DOHH2 (cell line): ENCODE measurements at regions not wholly inside any gene's neighbourhood (a gene's known extent, or its start where the extent isn't known, plus 50 kb on each side); places are given as distances from the start of the nearest gene placed in this dataset.

Experiments
- H3F3A ChIP-seq: fragments of 200-600 bp; sonication (generic), shearing (Covaris generic); 2 replicates; pipeline ENCODE4 v1.6.0; 2016; ENCODE audit warnings: antibody characterized with exemption, mild to moderate bottlenecking; ENCODE audit not compliant: control insufficient read depth, insufficient read depth
- H3K27ac ChIP-seq: fragments of 200-600 bp; sonication (generic); 2 replicates; pipeline ENCODE4 v1.5.1; 2014; ENCODE audit warnings: low read depth, mild to moderate bottlenecking, low read length, moderate library complexity
- H3K27me3 ChIP-seq: fragments of 200-600 bp; sonication (generic); 2 replicates; pipeline ENCODE4 v1.6.1; 2014; ENCODE audit warnings: mild to moderate bottlenecking, low read length, mixed read lengths; ENCODE audit not compliant: control insufficient read depth
- H3K36me3 ChIP-seq: fragments of 200-600 bp; sonication (generic); 2 replicates; pipeline ENCODE4 v1.6.1; 2014; ENCODE audit warnings: mild to moderate bottlenecking, low read length, moderate library complexity, mixed read lengths; ENCODE audit not compliant: control insufficient read depth
- H3K4me1 ChIP-seq: fragments of 200-600 bp; sonication (generic); 2 replicates; pipeline ENCODE4 v1.6.1; 2014; ENCODE audit warnings: mild to moderate bottlenecking, low read length, mixed read lengths; ENCODE audit not compliant: control insufficient read depth
- H3K4me2 ChIP-seq: fragments of 200-600 bp; sonication (generic); 2 replicates; pipeline ENCODE4 v1.6.0; 2014; ENCODE audit warnings: mild to moderate bottlenecking, low read length, moderate library complexity
- H3K4me3 ChIP-seq: fragments of 200-600 bp; sonication (generic); 2 replicates; pipeline ENCODE4 v1.5.1; 2014; ENCODE audit warnings: mild to moderate bottlenecking, low read length, mixed read lengths
- H3K79me2 ChIP-seq: fragments of 200-600 bp; sonication (generic); 2 replicates; pipeline ENCODE4 v1.6.1; 2014; ENCODE audit warnings: mild to moderate bottlenecking, low read length, mixed read lengths; ENCODE audit not compliant: control insufficient read depth
- H3K9me2 ChIP-seq: fragments of 200-600 bp; sonication (generic); replicated peaks from 2 replicates; pipeline ENCODE4 v1.6.1; 2014; ENCODE audit warnings: mild to moderate bottlenecking, low read length, mixed read lengths; ENCODE audit not compliant: control insufficient read depth
- H3K9me3 ChIP-seq: fragments of 200-600 bp; sonication (generic); 2 replicates; pipeline ENCODE4 v1.6.1; 2014; ENCODE audit warnings: antibody characterized with exemption, low read length, mixed read lengths; ENCODE audit not compliant: control insufficient read depth, insufficient read depth
- H4K20me1 ChIP-seq: fragments of 200-600 bp; sonication (generic); 2 replicates; pipeline ENCODE4 v1.6.0; 2014; ENCODE audit warnings: low read depth, mild to moderate bottlenecking, antibody characterized with exemption, low read length, moderate library complexity; ENCODE audit not compliant: control insufficient read depth, insufficient read depth
- EZH2phosphoT487 ChIP-seq: fragments of 200-600 bp; sonication (generic); IDR thresholded peaks from 2 replicates; pipeline ENCODE4 v1.6.1; 2017; ENCODE audit warnings: borderline replicate concordance, mild to moderate bottlenecking, antibody characterized with exemption, low read length, moderate library complexity, mixed read lengths
- TF ChIP-seq, protein P1 (sequence below): fragments of 200-600 bp; sonication (generic); IDR thresholded peaks from one replicate; pipeline ENCODE4 v1.5.1; 2014; ENCODE audit warnings: antibody characterized with exemption, mild to moderate bottlenecking, low read depth, low read length; ENCODE audit not compliant: poor library complexity, severe bottlenecking

DNA sequence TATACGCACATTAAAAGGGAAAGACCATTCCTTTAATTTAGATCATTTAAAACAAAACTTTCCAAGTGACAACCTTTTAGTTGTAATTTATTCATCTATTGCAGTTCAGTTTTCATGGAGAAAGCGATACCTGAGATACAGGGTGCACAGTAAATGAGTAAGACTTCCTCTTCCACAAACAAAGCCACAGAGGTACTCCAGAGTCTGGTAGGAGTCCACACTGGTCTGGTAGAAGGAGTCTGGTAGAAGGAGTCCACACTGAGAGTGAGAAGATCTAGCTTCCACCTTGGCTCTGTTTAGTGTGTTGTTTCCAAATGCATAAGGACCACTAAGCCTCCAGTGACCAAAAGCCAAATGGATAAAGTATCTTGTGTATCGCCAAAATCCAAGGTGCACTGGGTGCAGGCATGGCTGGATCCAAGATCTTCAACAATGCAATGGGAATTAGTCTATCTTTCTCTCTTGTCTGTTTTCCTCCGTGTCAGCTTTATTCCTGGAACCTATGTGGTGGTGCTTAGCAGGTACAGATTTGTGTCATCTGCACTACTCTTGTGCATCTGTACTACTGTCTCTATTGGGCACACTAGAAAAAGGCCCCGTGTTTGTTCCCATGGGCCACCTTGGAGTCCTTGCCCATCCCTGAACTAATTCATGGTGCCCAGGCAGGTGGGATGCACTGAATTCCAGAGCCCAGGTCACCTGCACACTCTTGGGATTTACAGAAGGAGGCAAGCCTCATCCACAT, 331.1 kb downstream of the BCL11B start:
- Histone ChIP-seq H3K4me1 (no peaks in the 10 kb centered on the region), H4K20me1 (no peaks in the 10 kb centered on the region), H3K36me3 (no peaks in the 10 kb centered on the region), H3F3A (no peaks in the 10 kb centered on the region), H3K9me3 (no peaks in the 10 kb centered on the region), H3K4me2 (no peak overlapping the region), H3K9me2 (no peaks in the 10 kb centered on the region), H3K4me3 (no peak overlapping the region), H3K27me3 (no peaks in the 10 kb centered on the region), H3K79me2 (no peaks in the 10 kb centered on the region), H3K27ac (no peak overlapping the region)
- no peak for TF ChIP-seq EZH2phosphoT487
- TF ChIP-seq, protein P1, sequence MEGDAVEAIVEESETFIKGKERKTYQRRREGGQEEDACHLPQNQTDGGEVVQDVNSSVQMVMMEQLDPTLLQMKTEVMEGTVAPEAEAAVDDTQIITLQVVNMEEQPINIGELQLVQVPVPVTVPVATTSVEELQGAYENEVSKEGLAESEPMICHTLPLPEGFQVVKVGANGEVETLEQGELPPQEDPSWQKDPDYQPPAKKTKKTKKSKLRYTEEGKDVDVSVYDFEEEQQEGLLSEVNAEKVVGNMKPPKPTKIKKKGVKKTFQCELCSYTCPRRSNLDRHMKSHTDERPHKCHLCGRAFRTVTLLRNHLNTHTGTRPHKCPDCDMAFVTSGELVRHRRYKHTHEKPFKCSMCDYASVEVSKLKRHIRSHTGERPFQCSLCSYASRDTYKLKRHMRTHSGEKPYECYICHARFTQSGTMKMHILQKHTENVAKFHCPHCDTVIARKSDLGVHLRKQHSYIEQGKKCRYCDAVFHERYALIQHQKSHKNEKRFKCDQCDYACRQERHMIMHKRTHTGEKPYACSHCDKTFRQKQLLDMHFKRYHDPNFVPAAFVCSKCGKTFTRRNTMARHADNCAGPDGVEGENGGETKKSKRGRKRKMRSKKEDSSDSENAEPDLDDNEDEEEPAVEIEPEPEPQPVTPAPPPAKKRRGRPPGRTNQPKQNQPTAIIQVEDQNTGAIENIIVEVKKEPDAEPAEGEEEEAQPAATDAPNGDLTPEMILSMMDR: no peak

DNA sequence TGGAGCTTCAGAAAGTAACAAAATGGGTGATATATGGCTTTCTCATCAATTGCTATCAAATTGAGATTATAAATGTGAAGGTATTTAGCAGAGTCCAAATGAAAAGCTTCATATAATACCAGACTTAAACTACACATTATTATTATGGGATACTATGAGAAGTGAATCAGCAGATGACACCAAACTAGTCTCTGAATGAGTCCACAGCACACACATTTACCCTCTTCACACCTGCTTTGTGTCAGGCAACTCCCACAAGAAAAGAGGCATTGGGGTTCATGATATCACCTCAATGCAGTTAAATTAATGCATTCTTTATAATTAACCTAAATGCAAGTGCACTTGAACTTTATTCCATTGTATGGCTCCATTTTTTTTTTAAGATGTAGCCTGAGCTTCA, 330.5 kb downstream of the BCL11B start:
- no peaks in the 10 kb centered on the region for H3K4me1 ChIP-seq
- no peaks in the 10 kb centered on the region for H3K79me2 ChIP-seq
- no peaks in the 10 kb centered on the region for H3F3A ChIP-seq
- no peaks in the 10 kb centered on the region for H3K36me3 ChIP-seq
- H3K4me2 ChIP-seq: no peak overlapping the region
- TF ChIP-seq EZH2phosphoT487: no peak
- TF ChIP-seq, protein P1: no peak
- no peak overlapping the region for H3K4me3 ChIP-seq
- H3K9me3 ChIP-seq: no peaks in the 10 kb centered on the region
- no peaks in the 10 kb centered on the region for H4K20me1 ChIP-seq
- H3K27ac ChIP-seq: no peak overlapping the region
- H3K27me3 ChIP-seq: no peaks in the 10 kb centered on the region
- no peaks in the 10 kb centered on the region for H3K9me2 ChIP-seq

DNA sequence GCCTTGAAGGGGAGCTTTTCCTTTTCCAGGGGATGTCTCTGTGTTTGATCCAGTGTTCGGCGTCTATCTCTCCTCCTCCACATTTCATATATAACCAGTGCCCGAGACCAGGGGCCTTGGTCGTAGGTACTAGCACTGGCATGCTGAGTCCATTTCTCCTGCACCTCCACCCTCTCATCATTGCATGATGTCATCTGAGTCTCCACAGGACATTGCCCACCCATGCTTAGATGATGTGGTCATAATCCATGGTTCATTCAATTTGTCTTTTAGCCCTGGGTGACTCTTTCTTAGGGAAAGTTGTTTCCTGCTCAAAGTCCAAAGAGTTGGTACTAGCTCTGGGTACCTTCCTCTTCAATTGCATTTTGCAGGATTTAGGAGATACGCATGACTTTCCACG, 328.1 kb downstream of the BCL11B start:
- Histone ChIP-seq H3K27ac (no peak overlapping the region), H4K20me1 (no peaks in the 10 kb centered on the region)

More for the DNA sequence above, 328.1 kb downstream of the BCL11B start:
- Histone ChIP-seq H3K9me3 (no peaks in the 10 kb centered on the region), H3K36me3 (no peaks in the 10 kb centered on the region), H3K27me3 (no peaks in the 10 kb centered on the region), H3K9me2 (no peaks in the 10 kb centered on the region), H3K4me1 (no peaks in the 10 kb centered on the region), H3K4me2 (no peak overlapping the region), H3F3A (no peaks in the 10 kb centered on the region), H3K79me2 (no peaks in the 10 kb centered on the region), H3K4me3 (no peak overlapping the region)
- no peak for TF ChIP-seq EZH2phosphoT487
- TF ChIP-seq, protein P1: no peak
